Small intestine (tissue), 7 donors: ENCODE measurements at regions not wholly inside any gene's neighbourhood (a gene's known extent, or its start where the extent isn't known, plus 50 kb on each side); places are given as distances from the start of the nearest gene placed in this dataset.

Source experiments
- DNase-seq, 2 donors: peaks; one replicate each; pipeline versions ENCODE4 v3.0.0 to v3.0.0-alpha.2; 2013
- FAIRE-seq: peaks from 2 replicates; lab custom pipeline; 2012; peaks lifted over from hg19 to GRCh38; lab: Jason Lieb, UNC
- H3K27ac ChIP-seq, 3 donors: one replicate each; pipeline ENCODE4 v1.5.1; 2013; ENCODE audit warnings: low read length in 2 of 3, mild to moderate bottlenecking in 2 of 3, control low read depth in 1 of 3, inconsistent platforms in 1 of 3, low read depth in 1 of 3, moderate library complexity in 1 of 3
- H3K27me3 ChIP-seq, 3 donors: one replicate each; pipeline ENCODE4 v1.6.1; 2013; ENCODE audit warnings: low read length in 3 of 3, inconsistent platforms in 1 of 3; ENCODE audit not compliant: control insufficient read depth in 3 of 3, insufficient read depth in 3 of 3
- H3K36me3 ChIP-seq, 3 donors: one replicate each; pipeline ENCODE4 v1.6.1; 2013; ENCODE audit warnings: low read length in 3 of 3, inconsistent platforms in 1 of 3, low read depth in 1 of 3, mild to moderate bottlenecking in 1 of 3, moderate library complexity in 1 of 3; ENCODE audit not compliant: control insufficient read depth in 3 of 3, insufficient read depth in 2 of 3
- H3K4me1 ChIP-seq, 3 donors: one replicate each; pipeline ENCODE4 v1.6.1; 2013; ENCODE audit warnings: low read length in 2 of 3, inconsistent platforms in 1 of 3, low read depth in 1 of 3, mild to moderate bottlenecking in 1 of 3, moderate library complexity in 1 of 3; ENCODE audit not compliant: control insufficient read depth in 3 of 3, insufficient read depth in 2 of 3
- H3K4me3 ChIP-seq, 3 donors: one replicate each; pipeline ENCODE4 v1.5.1; 2013; ENCODE audit warnings: low read length in 3 of 3, control low read depth in 1 of 3, inconsistent platforms in 1 of 3, low read depth in 1 of 3, mild to moderate bottlenecking in 1 of 3, moderate library complexity in 1 of 3
- H3K9me3 ChIP-seq, 2 donors: one replicate each; pipeline ENCODE4 v1.6.1; 2013; ENCODE audit warnings: low read depth in 1 of 2, low read length in 1 of 2; ENCODE audit not compliant: control insufficient read depth in 2 of 2, insufficient read depth in 1 of 2
- WGBS, 3 donors: extraction: QIAGEN DNeasy Blood & Tissue Kit; methylation state at CpG; one replicate each; pipeline ENCODE4 v1.1.7; 2013; 5-methylcytosine and 5-hydroxymethylcytosine counted together
- donor health status: healthy with polysubstance abuse.
- donor health status: control.
- donor health status: control.
- donor health status: Bipolar disorder and iron deficiency.
- donor health status: healthy.

GRCh38 chr2:16507655-16508489 lies 157.8 kb downstream of the CYRIA start:
- H3K27ac ChIP-seq = no peak overlapping the region
- H3K4me1 ChIP-seq = peaks cover 0 to 12% (median 0%) of the 10 kb centered on the region in 3 donors
- H3K36me3 ChIP-seq = no peaks in the 10 kb centered on the region
- peaks cover 0 to 3% of the 10 kb centered on the region in 2 donors for H3K9me3 ChIP-seq
- FAIRE-seq = no peak
- peak; percentile 47 to 78 for DNase-seq
- peak overlapping the region in 2 of 3 donors; percentile 31 to 35 for H3K4me3 ChIP-seq
- H3K27me3 ChIP-seq = peaks cover 0 to 11% (median 8%) of the 10 kb centered on the region in 3 donors
- WGBS, 3 donors = 4 to 10% (median 10%) methylated on average over 52 to 58 of the region's 58 CpGs

- H3K36me3 ChIP-seq = no peaks in the 10 kb centered on the region
- DNase-seq = peak; percentile 37 to 59
- H3K27ac ChIP-seq = no peak overlapping the region
- peaks cover 0 to 12% (median 0%) of the 10 kb centered on the region in 3 donors for H3K4me1 ChIP-seq
- H3K27me3 ChIP-seq = peaks cover 0 to 11% (median 8%) of the 10 kb centered on the region in 3 donors
- FAIRE-seq = no peak
- peaks cover 0 to 3% of the 10 kb centered on the region in 2 donors for H3K9me3 ChIP-seq
- 12 to 34% (median 18%) methylated on average over 2 of the region's 2 CpGs for WGBS, 3 donors
- no peak overlapping the region for H3K4me3 ChIP-seq
Observed at GRCh38 chr2:16506366-16506765, 159.3 kb downstream of the CYRIA start.

- Histone ChIP-seq H3K27ac (no peak overlapping the region), H3K4me3 (no peak overlapping the region), H3K4me1 (no peaks in the 10 kb centered on the region), H3K27me3 (no peaks in the 10 kb centered on the region), H3K9me3 (no peaks in the 10 kb centered on the region), H3K36me3 (no peaks in the 10 kb centered on the region)
- DNase-seq (peak in 1 of 2 donors; percentile 93), FAIRE-seq (no peak)
- 50 to 64% (median 61%) methylated on average over 4 of the region's 4 CpGs for whole genome bisulfite sequencing, 3 donors
Observed at GRCh38 chr2:16496426-16497388, 168.9 kb downstream of the CYRIA start.

GRCh38 chr2:16495509-16496208 lies 170.0 kb downstream of the CYRIA start:
- Histone ChIP-seq H3K4me1 (no peaks in the 10 kb centered on the region), H3K4me3 (no peak overlapping the region), H3K9me3 (no peaks in the 10 kb centered on the region), H3K36me3 (no peaks in the 10 kb centered on the region), H3K27me3 (no peaks in the 10 kb centered on the region), H3K27ac (no peak overlapping the region)
- no peak for FAIRE-seq
- 73 to 76% (median 74%) methylated on average over 3 of the region's 3 CpGs for WGBS, 3 donors
- no peak for DNase-seq

GRCh38 chr2:16494836-16495508 lies 170.7 kb downstream of the CYRIA start:
- Histone ChIP-seq H3K27ac (no peak overlapping the region), H3K9me3 (no peaks in the 10 kb centered on the region), H3K4me1 (no peaks in the 10 kb centered on the region), H3K36me3 (no peaks in the 10 kb centered on the region), H3K27me3 (no peaks in the 10 kb centered on the region), H3K4me3 (no peak overlapping the region)
- FAIRE-seq (no peak), DNase-seq (no peak)
- 56 to 77% (median 75%) methylated on average over 5 of the region's 5 CpGs for WGBS, 3 donors

GRCh38 chr2:16493788-16494187 lies 171.8 kb downstream of the CYRIA start:
- 78 to 85% (median 79%) methylated on average over 3 of the region's 3 CpGs for WGBS, 3 donors
- Histone ChIP-seq H3K4me3 (no peak overlapping the region), H3K36me3 (no peaks in the 10 kb centered on the region), H3K4me1 (no peaks in the 10 kb centered on the region), H3K9me3 (no peaks in the 10 kb centered on the region), H3K27me3 (no peaks in the 10 kb centered on the region), H3K27ac (no peak overlapping the region)
- FAIRE-seq (no peak), DNase-seq (no peak)

GRCh38 chr2:16487686-16488085 lies 177.9 kb downstream of the CYRIA start:
- 31 to 42% (median 32%) methylated on average over 4 of the region's 4 CpGs for WGBS, 3 donors
- no peaks in the 10 kb centered on the region for H3K9me3 ChIP-seq
- no peak overlapping the region for H3K4me3 ChIP-seq
- DNase-seq = peak; percentile 48 to 59
- FAIRE-seq = no peak
- no peaks in the 10 kb centered on the region for H3K4me1 ChIP-seq
- no peaks in the 10 kb centered on the region for H3K27me3 ChIP-seq
- no peaks in the 10 kb centered on the region for H3K36me3 ChIP-seq
- no peak overlapping the region for H3K27ac ChIP-seq
